Stimulated activated CD8-positive, alpha-beta memory T cell treated with anti-CD3 and anti-CD28 coated beads, Interleukin-12 subunit alpha, Interleukin-12 subunit beta, amount 100 ng/mL, for 24 hours (primary cell): ENCODE measurements at regions not wholly inside any gene's neighbourhood (a gene's known extent, or its start where the extent isn't known, plus 50 kb on each side); places are given as distances from the start of the nearest gene placed in this dataset.

Experiments
- DNase-seq: peaks from one replicate; pipeline ENCODE4 v3.0.0-alpha.2; 2020; ENCODE audit errors: extremely low read depth

DNA sequence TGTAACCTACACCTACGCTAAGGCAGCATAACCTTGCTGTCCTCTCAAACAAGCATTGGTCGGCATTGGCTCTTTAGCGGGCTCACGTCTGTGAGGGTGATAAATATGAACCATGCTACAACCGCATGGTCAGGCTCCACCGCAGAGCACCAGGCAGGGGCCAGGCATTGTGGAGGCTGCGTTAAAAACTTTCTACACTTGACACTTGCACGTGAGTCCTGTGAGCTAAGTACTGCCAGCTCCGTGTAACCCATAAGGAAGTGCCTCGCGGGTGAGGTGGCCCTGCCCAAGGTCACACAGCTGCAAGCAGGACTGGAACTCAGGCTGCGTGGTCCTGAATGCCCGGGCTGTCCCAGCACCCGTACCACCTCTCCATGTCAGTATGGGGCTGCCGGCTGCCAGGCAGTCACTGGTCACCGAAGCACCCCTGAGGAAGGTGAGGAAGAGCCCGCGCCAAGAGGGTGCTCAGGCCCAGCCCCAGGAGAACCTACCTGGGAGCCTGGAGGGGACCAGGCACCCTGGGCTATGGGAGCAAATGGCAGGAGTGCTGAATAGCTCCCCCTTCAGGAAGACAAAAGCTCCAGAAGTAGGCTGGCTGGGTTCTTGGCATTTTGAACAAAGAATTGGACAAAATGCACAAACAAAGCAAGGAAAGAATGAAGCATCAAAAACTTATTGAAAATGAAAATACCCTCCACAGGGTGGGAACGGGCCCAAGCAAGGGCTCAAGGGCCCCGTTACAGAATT, 271.1 kb upstream of the RAB6C start:
- DNase-seq, result no peak

DNA sequence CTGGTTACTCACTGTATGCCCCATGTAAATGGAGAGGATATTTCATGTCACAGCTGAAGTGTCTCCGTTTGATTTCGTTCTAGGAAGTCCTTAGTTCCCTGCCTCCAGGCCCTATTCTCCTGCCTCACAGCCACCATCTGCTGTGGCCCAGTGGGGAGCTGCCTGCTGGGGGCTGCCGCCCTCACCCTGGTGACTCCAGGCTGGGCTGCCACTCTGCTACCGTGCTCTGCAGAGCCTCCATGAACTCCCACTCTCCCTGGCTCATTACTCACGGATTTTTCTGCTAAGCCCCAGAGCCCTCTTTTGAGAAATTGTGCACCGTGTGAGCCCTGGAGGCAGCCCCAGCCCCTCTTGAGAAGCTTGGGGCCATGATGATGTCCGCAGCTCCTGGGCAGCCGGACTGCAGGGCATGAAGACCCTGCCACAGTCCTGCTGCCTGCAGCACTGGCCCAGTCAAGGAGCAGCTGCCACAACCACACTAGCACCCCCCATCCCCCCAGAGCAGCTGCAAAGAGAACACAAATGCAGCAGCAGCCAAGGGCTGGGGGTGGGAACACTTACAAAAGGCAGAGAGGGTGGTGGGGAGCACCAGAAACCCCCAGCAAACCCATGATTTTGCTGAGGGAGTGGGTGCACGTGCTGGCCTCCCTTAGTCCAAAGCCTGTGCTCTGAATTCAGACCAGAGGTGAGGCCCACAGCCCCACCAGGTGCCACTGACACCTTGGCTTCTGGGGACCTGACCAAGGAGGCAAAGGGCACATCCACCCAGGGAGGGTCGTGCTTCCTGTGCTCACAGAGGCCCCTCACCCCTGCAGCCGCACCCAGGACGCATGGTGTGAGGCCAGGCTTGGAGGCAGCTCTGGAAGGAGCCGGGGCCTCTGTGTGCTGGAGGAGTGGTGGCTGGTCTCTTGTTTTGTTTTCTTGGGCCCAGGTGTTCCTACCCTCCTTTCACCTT, 270.2 kb upstream of the RAB6C start:
- no peak for DNase-seq

DNA sequence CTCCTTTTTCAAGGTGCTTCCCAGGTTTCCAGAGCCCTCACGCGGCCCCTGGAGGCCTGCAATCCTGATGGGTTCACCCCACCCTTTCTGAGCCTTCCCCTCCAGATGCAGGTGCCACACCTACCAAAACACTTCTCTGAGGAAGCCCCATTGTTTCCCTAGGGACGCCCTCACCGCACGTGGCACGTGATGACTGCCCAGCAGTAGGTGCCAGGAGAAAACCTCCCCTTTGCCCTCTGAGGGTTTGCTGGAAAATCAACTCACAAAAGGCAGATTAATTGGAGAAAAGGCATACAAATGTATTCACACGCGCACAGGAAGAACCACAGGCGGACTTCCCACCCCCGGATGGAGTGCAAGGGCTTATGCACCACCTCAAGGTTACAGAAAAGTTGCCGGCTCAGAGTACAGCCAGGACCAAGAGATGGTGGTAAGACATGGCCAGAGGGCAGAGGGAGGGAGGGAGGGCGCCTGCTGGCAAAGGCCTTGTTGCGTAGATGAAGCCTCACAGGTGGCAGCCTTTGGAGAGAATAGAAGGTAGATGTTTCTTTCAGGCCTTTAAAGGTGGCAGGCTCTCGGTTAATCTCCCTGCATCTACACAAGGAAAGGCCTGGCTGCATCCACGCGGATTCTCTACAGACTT, 269.4 kb upstream of the RAB6C start:
- no peak for DNase-seq

GRCh38 chr2:129710670-129711495, 268.6 kb upstream of the RAB6C start:
- DNase-seq, result no peak

- no peak for DNase-seq
Measured at GRCh38 chr2:129711816-129712675, 267.4 kb upstream of the RAB6C start.

- no peak for DNase-seq
Measured at GRCh38 chr2:129712676-129712985, 266.8 kb upstream of the RAB6C start.

DNA sequence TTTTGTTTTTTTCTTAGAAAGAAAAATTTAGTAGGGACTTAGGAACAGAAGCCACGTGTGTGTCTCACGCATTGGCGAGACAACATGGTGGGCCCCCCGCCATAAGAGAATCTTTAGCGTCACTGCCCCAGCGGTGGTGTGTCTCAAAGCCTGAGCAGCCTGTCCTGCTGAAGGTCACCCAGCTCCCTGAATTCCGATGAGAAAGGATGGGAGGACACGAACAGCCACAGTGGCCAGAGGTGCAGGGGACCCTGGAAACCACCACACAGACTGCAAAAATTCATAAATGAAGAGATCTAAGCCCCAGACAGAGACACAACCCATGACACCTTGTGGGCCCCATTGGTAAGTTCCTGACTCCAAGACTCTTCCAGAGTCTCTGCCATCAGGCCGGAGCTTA, 266.1 kb upstream of the RAB6C start:
- no peak for DNase-seq

DNA sequence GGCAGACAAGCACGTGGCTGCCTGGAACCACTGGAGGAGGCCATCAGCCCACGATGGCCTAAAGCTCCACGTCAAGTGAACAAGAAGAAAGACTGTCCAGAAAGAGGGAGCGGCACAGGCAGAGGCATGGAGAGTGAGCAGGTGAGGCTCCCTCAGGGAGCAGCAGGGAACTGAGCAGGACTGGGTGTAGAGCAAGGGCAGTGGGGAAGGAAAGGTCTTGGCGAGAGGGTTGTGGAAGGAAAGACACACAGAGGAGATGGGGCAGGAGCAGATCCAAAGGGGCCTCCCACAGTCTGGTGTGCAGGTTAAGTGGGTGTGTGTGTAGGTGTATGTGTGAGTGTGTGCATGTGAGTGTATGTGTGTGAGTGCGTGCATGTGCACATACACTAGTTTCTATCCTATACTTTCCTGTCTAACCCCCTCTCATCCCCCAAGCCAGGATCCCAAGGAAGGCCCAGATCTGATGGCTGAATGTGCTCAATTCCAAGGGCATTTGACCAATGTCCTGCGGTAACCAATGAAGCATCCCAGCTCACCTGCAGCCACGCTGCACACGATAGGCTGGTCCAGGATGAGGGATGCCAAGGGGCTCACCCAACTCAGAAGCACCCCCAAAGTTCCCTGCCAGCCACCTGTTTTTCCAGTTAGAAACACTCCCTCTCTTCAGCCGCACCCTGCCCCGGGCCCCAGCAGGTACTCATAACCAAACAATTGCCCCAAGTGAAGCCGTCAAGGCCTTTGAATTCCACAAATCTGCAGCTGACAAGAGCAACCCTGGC, 262.5 kb upstream of the RAB6C start:
- no peak for DNase-seq

DNA sequence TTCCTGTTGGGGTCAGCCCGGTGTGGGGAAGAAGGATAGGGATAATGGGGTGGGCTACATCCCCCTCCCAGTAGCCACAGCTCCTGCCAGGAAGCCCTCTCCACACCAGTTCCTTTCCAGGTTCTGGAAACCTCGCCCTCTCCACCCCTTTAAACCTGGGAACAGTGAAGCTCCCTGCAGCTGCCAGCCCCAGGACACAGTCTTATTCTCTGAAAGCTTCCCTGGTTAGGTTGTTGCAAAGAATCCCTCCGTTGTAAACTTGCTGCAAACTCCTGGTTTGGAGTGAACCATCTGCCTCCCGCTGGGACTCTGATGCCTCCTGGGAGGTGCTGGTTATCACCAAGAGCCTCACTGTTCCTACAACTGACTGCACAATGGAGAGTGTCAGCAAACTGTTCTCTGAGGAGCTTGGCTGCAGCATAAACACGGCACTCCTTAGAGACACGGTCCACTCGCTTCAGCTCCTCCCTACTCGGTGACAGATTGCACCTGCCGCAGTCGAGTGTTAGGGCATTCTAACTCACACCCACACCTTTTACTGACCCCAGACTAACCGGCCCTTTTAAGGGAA, 261.8 kb upstream of the RAB6C start:
- DNase-seq, result no peak

DNA sequence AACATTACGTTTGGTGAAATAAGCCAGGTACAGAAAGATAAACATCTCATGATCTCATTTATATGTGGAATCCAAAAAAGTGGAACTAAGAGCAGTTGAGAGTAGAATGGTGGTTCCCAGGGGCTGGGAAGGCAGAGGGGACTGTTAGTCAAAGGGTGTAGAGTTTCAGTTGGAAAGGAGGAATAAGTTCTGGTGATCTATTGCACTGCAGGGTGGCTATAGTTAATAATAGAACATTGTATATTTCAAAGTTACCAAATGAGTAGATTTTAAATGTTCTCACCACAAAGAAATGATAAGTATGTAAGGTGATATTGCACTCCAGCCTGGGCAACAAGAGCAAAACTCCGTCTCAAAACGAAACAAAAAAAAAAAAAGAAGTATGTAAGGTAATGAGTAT, 260.1 kb upstream of the RAB6C start:
- no peak for DNase-seq

- DNase-seq, result no peak
Measured at GRCh38 chr2:129720360-129720759, 259.1 kb upstream of the RAB6C start.

GRCh38 chr2:129720761-129721160, 258.7 kb upstream of the RAB6C start:
- no peak for DNase-seq

- no peak for DNase-seq
Measured at GRCh38 chr2:129721236-129721635, 258.2 kb upstream of the RAB6C start.

DNA sequence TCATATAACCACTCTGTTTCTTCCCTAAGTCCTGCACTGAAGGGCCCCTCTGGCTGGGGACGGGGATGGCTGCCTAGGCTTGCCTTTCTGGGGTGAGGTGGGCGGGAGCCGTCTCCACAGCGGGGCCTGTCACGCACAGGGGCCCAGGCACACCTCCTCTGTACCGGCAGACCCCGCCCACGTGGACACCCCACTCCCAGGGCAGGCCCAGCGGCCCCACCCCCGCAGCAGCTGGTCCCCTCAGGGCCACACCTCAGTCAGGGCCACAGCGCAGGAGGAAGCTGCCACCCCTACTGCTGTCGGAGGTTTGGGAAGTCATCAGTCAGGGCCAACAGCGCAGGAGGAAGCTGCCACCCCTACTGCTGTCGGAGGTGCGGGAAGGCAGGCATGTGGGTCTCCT, 257.6 kb upstream of the RAB6C start:
- DNase-seq, result no peak

DNA sequence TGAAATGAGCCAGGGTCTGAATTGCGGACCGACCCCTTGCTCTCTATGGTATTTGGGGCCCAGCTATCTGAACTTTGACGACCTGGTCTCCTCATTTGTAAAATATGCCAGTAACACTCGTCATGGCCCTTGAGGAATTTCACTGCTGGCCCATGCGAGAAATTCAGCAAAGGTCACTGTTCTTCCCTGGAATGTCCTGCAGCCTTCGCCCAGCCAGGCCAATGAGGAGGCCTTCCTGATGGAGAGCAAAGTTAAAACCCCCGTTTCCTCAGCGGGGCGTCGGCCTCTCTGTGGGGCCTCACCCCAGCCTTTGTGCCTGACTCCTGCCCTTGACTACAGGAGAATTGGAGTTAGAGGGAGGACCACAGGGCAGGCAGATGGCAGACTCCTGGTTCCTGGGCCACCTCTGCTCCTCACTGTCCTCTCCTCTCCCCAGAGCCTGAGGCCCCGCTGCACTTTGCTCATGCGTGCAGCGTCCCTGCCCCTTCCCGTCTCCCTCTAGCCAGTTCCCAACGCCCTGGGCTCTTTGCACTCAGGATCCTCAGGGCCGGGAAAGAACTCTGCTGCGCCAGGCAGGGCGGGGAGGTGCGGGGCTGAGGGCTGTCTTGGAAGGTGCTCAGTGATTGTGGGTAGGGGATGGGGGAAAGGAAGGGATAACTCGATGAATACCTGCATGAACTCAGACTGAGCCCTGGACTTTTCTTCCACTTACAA, 257.0 kb upstream of the RAB6C start:
- DNase-seq, result no peak

- no peak for DNase-seq
Measured at GRCh38 chr2:129723277-129724020, 256.0 kb upstream of the RAB6C start.

- DNase-seq, result no peak
Measured at GRCh38 chr2:129724021-129724757, 255.3 kb upstream of the RAB6C start.

- no peak for DNase-seq
Measured at GRCh38 chr2:129726216-129726615, 253.2 kb upstream of the RAB6C start.
